RKO (cell line): ENCODE measurements at regions not wholly inside any gene's neighbourhood (a gene's known extent, or its start where the extent isn't known, plus 50 kb on each side); places are given as distances from the start of the nearest gene placed in this dataset.
"Not testable (repeated sequence)": the region's sequence is repeated elsewhere in the genome, so short reads cannot be mapped to it uniquely, and the experiment has no call there.

ENCODE experiments used
- DNase-seq: peaks from one replicate; pipeline ENCODE4 v3.0.0-alpha.2; 2016; ENCODE audit warnings: low spot score

- no peak for DNase-seq
These were observed 225.0 kb upstream of the FAM3C start for GRCh38 chr7:121620953-121621606.

GRCh38 chr7:121620206-121620605, 224.1 kb upstream of the FAM3C start:
- DNase-seq, result no peak

GRCh38 chr7:121618182-121618581, 222.1 kb upstream of the FAM3C start:
- no peak for DNase-seq

- no peak for DNase-seq
These were observed 214.1 kb upstream of the FAM3C start for GRCh38 chr7:121610243-121610642.

GRCh38 chr7:121609208-121609607, 213.1 kb upstream of the FAM3C start:
- DNase-seq, result no peak

GRCh38 chr7:121608785-121609184, 212.7 kb upstream of the FAM3C start:
- DNase-seq, result no peak

- DNase-seq, result not testable (repeated sequence)
These were observed 212.1 kb upstream of the FAM3C start for GRCh38 chr7:121608183-121608582.

- DNase-seq, result peak; percentile 58
These were observed 209.2 kb upstream of the FAM3C start for GRCh38 chr7:121605317-121605680.

GRCh38 chr7:121604627-121605316, 208.7 kb upstream of the FAM3C start:
- no peak for DNase-seq

- no peak for DNase-seq
These were observed 207.8 kb upstream of the FAM3C start for GRCh38 chr7:121603886-121604285.

- no peak for DNase-seq
These were observed 203.8 kb upstream of the FAM3C start for GRCh38 chr7:121599887-121600286.

- DNase-seq, result no peak
These were observed 199.9 kb upstream of the FAM3C start for GRCh38 chr7:121595758-121596696.

- DNase-seq, result no peak
These were observed 195.8 kb upstream of the FAM3C start for GRCh38 chr7:121591926-121592325.

- DNase-seq, result no peak
These were observed 191.3 kb upstream of the FAM3C start for GRCh38 chr7:121587435-121587834.

- DNase-seq, result no peak
These were observed 186.2 kb upstream of the FAM3C start for GRCh38 chr7:121582258-121582657.

GRCh38 chr7:121579639-121580038, 183.5 kb upstream of the FAM3C start:
- no peak for DNase-seq

GRCh38 chr7:121578669-121579068, 182.6 kb upstream of the FAM3C start:
- no peak for DNase-seq

GRCh38 chr7:121576148-121576917, 180.2 kb upstream of the FAM3C start:
- no peak for DNase-seq

- DNase-seq, result no peak
These were observed 179.2 kb upstream of the FAM3C start for GRCh38 chr7:121575194-121575765.

GRCh38 chr7:121574109-121574508, 178.0 kb upstream of the FAM3C start:
- DNase-seq, result no peak

GRCh38 chr7:121572615-121573014, 176.5 kb upstream of the FAM3C start:
- peak; percentile 17 for DNase-seq

GRCh38 chr7:121570365-121570764, 174.3 kb upstream of the FAM3C start:
- DNase-seq, result no peak
